Mesenchymal stem cell (in vitro differentiated cells and primary cell): ENCODE measurements at regions not wholly inside any gene's neighbourhood (a gene's known extent, or its start where the extent isn't known, plus 50 kb on each side); places are given as distances from the start of the nearest gene placed in this dataset.

ENCODE experiments used
- DNase-seq: peaks from one replicate; pipeline ENCODE4 v3.0.0-alpha.2; 2013
- H2AFZ ChIP-seq: one replicate; pipeline ENCODE4 v1.6.1; 2013; ENCODE audit warnings: low read depth, mild to moderate bottlenecking, control low read depth, inconsistent platforms, low read length, moderate library complexity
- H2AK5ac ChIP-seq: 2 replicates; pipeline ENCODE4 v1.6.1; 2013; ENCODE audit warnings: low read length, moderate library complexity, mild to moderate bottlenecking, inconsistent platforms; ENCODE audit not compliant: severe bottlenecking
- H2BK120ac ChIP-seq: one replicate; pipeline ENCODE4 v1.6.1; 2013; ENCODE audit warnings: low read depth, mild to moderate bottlenecking, inconsistent platforms, low read length, moderate library complexity
- H2BK12ac ChIP-seq, 2 experiments: one replicate each; pipeline ENCODE4 v1.6.1; 2013; ENCODE audit warnings: inconsistent platforms in 2 of 2, low read length in 2 of 2, mild to moderate bottlenecking in 2 of 2, moderate library complexity in 2 of 2, control low read depth in 1 of 2
- H2BK15ac ChIP-seq: one replicate; pipeline ENCODE4 v1.6.1; 2013; ENCODE audit warnings: mild to moderate bottlenecking, low read depth, inconsistent platforms; ENCODE audit not compliant: poor library complexity, severe bottlenecking
- H2BK5ac ChIP-seq: 2 replicates; pipeline ENCODE4 v1.6.1; 2013; ENCODE audit warnings: low read depth, mild to moderate bottlenecking, low read length, control low read depth, inconsistent platforms; ENCODE audit not compliant: poor library complexity, severe bottlenecking
- H3K14ac ChIP-seq, 2 experiments: one replicate each; pipeline ENCODE4 v1.6.1; 2013; ENCODE audit warnings: inconsistent platforms in 2 of 2, low read length in 2 of 2, control low read depth in 1 of 2, mild to moderate bottlenecking in 1 of 2, moderate library complexity in 1 of 2
- H3K18ac ChIP-seq, 2 experiments: one replicate each; pipeline ENCODE4 v1.6.1; 2013; ENCODE audit warnings: inconsistent platforms in 2 of 2, low read length in 2 of 2, control low read depth in 1 of 2, low read depth in 1 of 2, mild to moderate bottlenecking in 1 of 2
- H3K23ac ChIP-seq, 2 experiments: one replicate each; pipeline ENCODE4 v1.6.1; 2013; ENCODE audit warnings: inconsistent platforms in 2 of 2, low read length in 2 of 2, mild to moderate bottlenecking in 2 of 2, moderate library complexity in 2 of 2, control low read depth in 1 of 2
- H3K27ac ChIP-seq: 2 replicates; pipeline ENCODE4 v1.5.1; 2013; ENCODE audit warnings: mild to moderate bottlenecking, moderate library complexity, low read length, control low read depth, inconsistent platforms; ENCODE audit not compliant: poor library complexity, severe bottlenecking
- H3K27me3 ChIP-seq, 2 experiments: 2 replicates each; pipeline versions ENCODE4 v1.6.1 to v1.7.0; 2013; ENCODE audit warnings: low read length in 2 of 2, mild to moderate bottlenecking in 2 of 2, moderate library complexity in 2 of 2, control low read depth in 1 of 2, inconsistent platforms in 1 of 2; ENCODE audit not compliant: control insufficient read depth in 1 of 2, insufficient read depth in 1 of 2
- H3K36me3 ChIP-seq, 2 experiments: 2 replicates each; pipeline versions ENCODE4 v1.6.1 to v1.7.0; 2013; ENCODE audit warnings: low read length in 2 of 2, control low read depth in 1 of 2, inconsistent platforms in 1 of 2, low read depth in 1 of 2, mild to moderate bottlenecking in 1 of 2; ENCODE audit not compliant: insufficient read depth in 2 of 2, control insufficient read depth in 1 of 2
- H3K4ac ChIP-seq, 2 experiments: one replicate each; pipeline ENCODE4 v1.6.1; 2013; ENCODE audit warnings: inconsistent platforms in 2 of 2, low read length in 2 of 2, mild to moderate bottlenecking in 2 of 2, moderate library complexity in 2 of 2, control low read depth in 1 of 2, low read depth in 1 of 2
- H3K4me1 ChIP-seq: 2 replicates; pipeline ENCODE4 v1.6.1; 2013; ENCODE audit warnings: low read depth, low read length, control low read depth; ENCODE audit not compliant: control insufficient read depth, insufficient read depth
- H3K4me2 ChIP-seq: 2 replicates; pipeline ENCODE4 v1.6.1; 2013; ENCODE audit warnings: low read length, mild to moderate bottlenecking, inconsistent platforms; ENCODE audit not compliant: poor library complexity, severe bottlenecking
- H3K4me3 ChIP-seq, 2 experiments: 2 replicates each; pipeline versions ENCODE4 v1.5.1 to v1.7.0; 2013; ENCODE audit warnings: low read length in 2 of 2, mild to moderate bottlenecking in 2 of 2, control low read depth in 1 of 2, low read depth in 1 of 2; ENCODE audit not compliant: insufficient read depth in 1 of 2
- H3K79me1 ChIP-seq: replicated peaks from 2 replicates; pipeline ENCODE4 v1.6.1; 2013; ENCODE audit warnings: mild to moderate bottlenecking, control low read depth, low read length, inconsistent platforms; ENCODE audit not compliant: poor library complexity, severe bottlenecking
- H3K9ac ChIP-seq: 2 replicates; pipeline ENCODE4 v1.7.0; 2013; ENCODE audit warnings: mild to moderate bottlenecking, low read length, moderate library complexity
- H3K9me3 ChIP-seq: 2 replicates; pipeline ENCODE4 v1.7.0; 2013; ENCODE audit warnings: mild to moderate bottlenecking, low read length; ENCODE audit not compliant: control insufficient read depth
- H4K8ac ChIP-seq: one replicate; pipeline ENCODE4 v1.6.1; 2013; ENCODE audit warnings: inconsistent platforms, mild to moderate bottlenecking, low read length, moderate library complexity
- H4K91ac ChIP-seq: one replicate; pipeline ENCODE4 v1.6.1; 2013; ENCODE audit warnings: mild to moderate bottlenecking, low read length, inconsistent platforms
- WGBS: methylation state at CpG from one replicate; pipeline ENCODE4 v1.1.7; 2013; ENCODE audit warnings: mixed read lengths; 5-methylcytosine and 5-hydroxymethylcytosine counted together

GRCh38 chr18:11391661-11392060, 217.7 kb upstream of the SLC35G4 start:
- no peak overlapping the region for H3K4me3 ChIP-seq
- no peak overlapping the region for H3K4me2 ChIP-seq
- no peak overlapping the region for H2AFZ ChIP-seq
- no peak overlapping the region for H3K4ac ChIP-seq
- H3K18ac ChIP-seq = no peak overlapping the region
- H2AK5ac ChIP-seq = no peak overlapping the region
- H3K9me3 ChIP-seq = no peaks in the 10 kb centered on the region
- H3K27ac ChIP-seq = no peak overlapping the region
- no peaks in the 10 kb centered on the region for H3K4me1 ChIP-seq
- no peak for DNase-seq
- H4K8ac ChIP-seq = no peak overlapping the region
- no peak overlapping the region for H2BK120ac ChIP-seq
- H3K9ac ChIP-seq = no peak overlapping the region
- no peak overlapping the region for H2BK5ac ChIP-seq
- H2BK15ac ChIP-seq = no peak overlapping the region
- H3K36me3 ChIP-seq = no peaks in the 10 kb centered on the region
- H3K23ac ChIP-seq = no peak overlapping the region
- no peaks in the 10 kb centered on the region for H3K79me1 ChIP-seq
- H3K27me3 ChIP-seq = no peaks in the 10 kb centered on the region
- H2BK12ac ChIP-seq = no peak overlapping the region
- no peak overlapping the region for H3K14ac ChIP-seq
- 90% methylated on average over 5 of the region's 6 CpGs for WGBS
- H4K91ac ChIP-seq = no peak overlapping the region

- H3K36me3 ChIP-seq = no peaks in the 10 kb centered on the region
- H3K27ac ChIP-seq = no peak overlapping the region
- no peak overlapping the region for H2BK5ac ChIP-seq
- H4K91ac ChIP-seq = no peak overlapping the region
- no peak overlapping the region for H2BK120ac ChIP-seq
- no peak overlapping the region for H3K23ac ChIP-seq
- no peak overlapping the region for H2BK15ac ChIP-seq
- no peak overlapping the region for H3K4me2 ChIP-seq
- no peak overlapping the region for H3K18ac ChIP-seq
- no peak overlapping the region for H4K8ac ChIP-seq
- no peaks in the 10 kb centered on the region for H3K27me3 ChIP-seq
- H3K4me3 ChIP-seq = no peak overlapping the region
- H3K14ac ChIP-seq = no peak overlapping the region
- H2AFZ ChIP-seq = no peak overlapping the region
- no peak overlapping the region for H3K4ac ChIP-seq
- H3K4me1 ChIP-seq = no peaks in the 10 kb centered on the region
- no peaks in the 10 kb centered on the region for H3K79me1 ChIP-seq
- no peak for DNase-seq
- H3K9ac ChIP-seq = no peak overlapping the region
- H2AK5ac ChIP-seq = no peak overlapping the region
- 88% methylated on average over 10 of the region's 10 CpGs for WGBS
- no peak overlapping the region for H2BK12ac ChIP-seq
- H3K9me3 ChIP-seq = no peaks in the 10 kb centered on the region
These were observed 220.4 kb upstream of the SLC35G4 start for GRCh38 chr18:11388755-11389680.

- no peak overlapping the region for H3K9ac ChIP-seq
- no peak overlapping the region for H2BK5ac ChIP-seq
- no peak overlapping the region for H4K8ac ChIP-seq
- H3K36me3 ChIP-seq = no peaks in the 10 kb centered on the region
- no peaks in the 10 kb centered on the region for H3K9me3 ChIP-seq
- H4K91ac ChIP-seq = no peak overlapping the region
- H3K27ac ChIP-seq = no peak overlapping the region
- no peaks in the 10 kb centered on the region for H3K27me3 ChIP-seq
- H3K18ac ChIP-seq = no peak overlapping the region
- H3K79me1 ChIP-seq = no peaks in the 10 kb centered on the region
- no peak overlapping the region for H2BK12ac ChIP-seq
- no peak overlapping the region for H2BK15ac ChIP-seq
- H3K14ac ChIP-seq = no peak overlapping the region
- no peak overlapping the region for H3K4me2 ChIP-seq
- H2AFZ ChIP-seq = no peak overlapping the region
- H2AK5ac ChIP-seq = no peak overlapping the region
- no peak overlapping the region for H3K23ac ChIP-seq
- no peak overlapping the region for H3K4me3 ChIP-seq
- no peak overlapping the region for H2BK120ac ChIP-seq
- H3K4ac ChIP-seq = no peak overlapping the region
- H3K4me1 ChIP-seq = no peaks in the 10 kb centered on the region
- peak; percentile 61 for DNase-seq
- WGBS = 56% methylated on average over 4 of the region's 4 CpGs
These were observed 221.5 kb upstream of the SLC35G4 start for GRCh38 chr18:11387880-11388279.

GRCh38 chr18:11383381-11383780, 226.0 kb upstream of the SLC35G4 start:
- Histone ChIP-seq H3K14ac (no peak overlapping the region), H3K79me1 (no peaks in the 10 kb centered on the region), H3K23ac (no peak overlapping the region), H3K27ac (no peak overlapping the region), H3K36me3 (peaks cover 0 to 2% of the 10 kb centered on the region in 2 experiments), H3K4me1 (no peaks in the 10 kb centered on the region), H2AFZ (no peak overlapping the region), H2BK12ac (no peak overlapping the region), H2BK5ac (no peak overlapping the region), H2BK120ac (no peak overlapping the region), H3K9ac (no peak overlapping the region), H3K18ac (no peak overlapping the region), H4K91ac (no peak overlapping the region), H2BK15ac (no peak overlapping the region), H3K4ac (no peak overlapping the region), H2AK5ac (no peak overlapping the region), H3K4me3 (no peak overlapping the region), H3K4me2 (no peak overlapping the region), H3K27me3 (no peaks in the 10 kb centered on the region), H4K8ac (no peak overlapping the region), H3K9me3 (no peaks in the 10 kb centered on the region)
- DNase-seq = no peak
- no CpG with 5 or more reads among the region's 1 CpG for WGBS
